B cell (primary cell): ENCODE measurements at regions not wholly inside any gene's neighbourhood (a gene's known extent, or its start where the extent isn't known, plus 50 kb on each side); places are given as distances from the start of the nearest gene placed in this dataset.

ENCODE experiments used
- EZH2 ChIP-seq: IDR thresholded peaks from 2 replicates; pipeline ENCODE4 v1.6.1; 2012; ENCODE audit warnings: borderline replicate concordance, low read depth, mild to moderate bottlenecking, moderate library complexity, low read length; ENCODE audit not compliant: insufficient read depth, poor library complexity, severe bottlenecking
- TF ChIP-seq, protein P1 (sequence below): fragments of 200-600 bp; IDR thresholded peaks from one replicate; pipeline ENCODE4 v1.8.0; 2022; ENCODE audit warnings: antibody characterized with exemption, mild to moderate bottlenecking

- TF ChIP-seq, protein P1, sequence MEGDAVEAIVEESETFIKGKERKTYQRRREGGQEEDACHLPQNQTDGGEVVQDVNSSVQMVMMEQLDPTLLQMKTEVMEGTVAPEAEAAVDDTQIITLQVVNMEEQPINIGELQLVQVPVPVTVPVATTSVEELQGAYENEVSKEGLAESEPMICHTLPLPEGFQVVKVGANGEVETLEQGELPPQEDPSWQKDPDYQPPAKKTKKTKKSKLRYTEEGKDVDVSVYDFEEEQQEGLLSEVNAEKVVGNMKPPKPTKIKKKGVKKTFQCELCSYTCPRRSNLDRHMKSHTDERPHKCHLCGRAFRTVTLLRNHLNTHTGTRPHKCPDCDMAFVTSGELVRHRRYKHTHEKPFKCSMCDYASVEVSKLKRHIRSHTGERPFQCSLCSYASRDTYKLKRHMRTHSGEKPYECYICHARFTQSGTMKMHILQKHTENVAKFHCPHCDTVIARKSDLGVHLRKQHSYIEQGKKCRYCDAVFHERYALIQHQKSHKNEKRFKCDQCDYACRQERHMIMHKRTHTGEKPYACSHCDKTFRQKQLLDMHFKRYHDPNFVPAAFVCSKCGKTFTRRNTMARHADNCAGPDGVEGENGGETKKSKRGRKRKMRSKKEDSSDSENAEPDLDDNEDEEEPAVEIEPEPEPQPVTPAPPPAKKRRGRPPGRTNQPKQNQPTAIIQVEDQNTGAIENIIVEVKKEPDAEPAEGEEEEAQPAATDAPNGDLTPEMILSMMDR: no peak
- no peak for TF ChIP-seq EZH2
Observed at GRCh38 chr11:70953720-70954119, 298.7 kb downstream of the SHANK2 start.
